ENCODE measurements at regions not wholly inside any gene's neighbourhood (a gene's known extent, or its start where the extent isn't known, plus 50 kb on each side); places are given as distances from the start of the nearest gene placed in this dataset.

DNA sequence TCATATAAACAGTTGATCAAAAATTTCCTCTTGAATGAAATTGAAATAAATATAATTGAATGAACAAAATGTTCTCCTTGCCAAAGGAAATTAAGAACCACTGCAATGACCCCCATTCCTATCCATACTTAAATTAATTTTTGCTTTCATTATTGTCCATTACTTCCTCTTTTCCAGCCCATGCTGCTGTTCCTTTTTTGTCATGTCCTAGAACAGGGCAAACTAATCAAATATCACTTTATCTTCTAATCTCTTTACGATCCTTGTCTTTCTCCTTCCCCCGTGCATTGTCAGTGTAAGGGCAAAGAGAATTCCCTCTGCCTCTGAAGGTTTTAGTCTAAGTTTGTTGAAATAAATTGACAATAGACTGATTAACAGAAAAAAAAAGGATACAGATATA, 203.0 kb downstream of the CENPC start:
- TF ChIP-seq EZH2phosphoT487 (conservative IDR thresholded peaks at IDR 0.05; ENCODE audit: low read length): no peak
- TF ChIP-seq, protein P1, sequence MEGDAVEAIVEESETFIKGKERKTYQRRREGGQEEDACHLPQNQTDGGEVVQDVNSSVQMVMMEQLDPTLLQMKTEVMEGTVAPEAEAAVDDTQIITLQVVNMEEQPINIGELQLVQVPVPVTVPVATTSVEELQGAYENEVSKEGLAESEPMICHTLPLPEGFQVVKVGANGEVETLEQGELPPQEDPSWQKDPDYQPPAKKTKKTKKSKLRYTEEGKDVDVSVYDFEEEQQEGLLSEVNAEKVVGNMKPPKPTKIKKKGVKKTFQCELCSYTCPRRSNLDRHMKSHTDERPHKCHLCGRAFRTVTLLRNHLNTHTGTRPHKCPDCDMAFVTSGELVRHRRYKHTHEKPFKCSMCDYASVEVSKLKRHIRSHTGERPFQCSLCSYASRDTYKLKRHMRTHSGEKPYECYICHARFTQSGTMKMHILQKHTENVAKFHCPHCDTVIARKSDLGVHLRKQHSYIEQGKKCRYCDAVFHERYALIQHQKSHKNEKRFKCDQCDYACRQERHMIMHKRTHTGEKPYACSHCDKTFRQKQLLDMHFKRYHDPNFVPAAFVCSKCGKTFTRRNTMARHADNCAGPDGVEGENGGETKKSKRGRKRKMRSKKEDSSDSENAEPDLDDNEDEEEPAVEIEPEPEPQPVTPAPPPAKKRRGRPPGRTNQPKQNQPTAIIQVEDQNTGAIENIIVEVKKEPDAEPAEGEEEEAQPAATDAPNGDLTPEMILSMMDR (IDR thresholded peaks at IDR 0.05; ENCODE audit: insufficient read depth, low read length, poor library complexity, severe bottlenecking): no peak
- Histone ChIP-seq H4K20me1 (ENCODE audit: low read depth, low read length) (no peaks in the 10 kb centered on the region), H2AFZ (ENCODE audit: low read depth, low read length, severe bottlenecking) (no peak overlapping the region), H3K9me2 (replicated peaks; ENCODE audit: insufficient read depth, low read length) (no peaks in the 10 kb centered on the region), H3K4me3 (ENCODE audit: insufficient read depth, low read length, poor library complexity, severe bottlenecking) (no peak overlapping the region), H3K9me3 (ENCODE audit: insufficient read depth, low read length) (no peaks in the 10 kb centered on the region), H3K27me3 (ENCODE audit: low read length) (no peaks in the 10 kb centered on the region), H3K27ac (ENCODE audit: low read depth, low read length) (no peak overlapping the region), H3K79me2 (ENCODE audit: insufficient read depth, low read length) (no peaks in the 10 kb centered on the region), H3F3A (ENCODE audit: insufficient read depth) (no peaks in the 10 kb centered on the region), H3K9ac (ENCODE audit: low read length) (no peak overlapping the region), H3K4me2 (ENCODE audit: low read depth, low read length, poor library complexity, severe bottlenecking) (no peak overlapping the region), H3K36me3 (ENCODE audit: low read length) (no peaks in the 10 kb centered on the region)

DNA sequence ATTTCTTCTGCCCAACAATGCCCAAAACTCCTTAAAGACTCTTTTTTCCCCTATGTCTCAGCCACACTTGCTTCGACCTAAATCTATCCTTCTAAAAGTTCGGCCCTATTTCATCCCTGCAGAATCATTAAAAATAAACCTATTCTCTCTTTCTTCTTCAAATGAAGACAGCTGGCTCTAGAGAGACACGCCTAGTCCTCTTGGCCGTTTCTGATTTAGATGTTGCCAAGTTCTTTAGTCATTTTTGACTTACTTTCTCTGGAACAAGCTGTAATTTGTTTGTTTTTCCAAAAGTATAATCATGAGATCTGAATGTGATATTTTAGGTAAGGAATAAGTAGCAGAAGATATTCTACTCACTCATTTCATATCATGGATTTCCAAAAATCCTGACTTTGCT, 211.6 kb downstream of the CENPC start:
- TF ChIP-seq EZH2phosphoT487 (conservative IDR thresholded peaks at IDR 0.05; ENCODE audit: low read length): no peak
- TF ChIP-seq, protein P1 (IDR thresholded peaks at IDR 0.05; ENCODE audit: insufficient read depth, low read length, poor library complexity, severe bottlenecking): no peak
- no peaks in the 10 kb centered on the region for H4K20me1 ChIP-seq (ENCODE audit: low read depth, low read length)
- no peak overlapping the region for H2AFZ ChIP-seq (ENCODE audit: low read depth, low read length, severe bottlenecking)
- H3K79me2 ChIP-seq (ENCODE audit: insufficient read depth, low read length): no peaks in the 10 kb centered on the region
- no peak overlapping the region for H3K4me3 ChIP-seq (ENCODE audit: insufficient read depth, low read length, poor library complexity, severe bottlenecking)
- no peaks in the 10 kb centered on the region for H3K27me3 ChIP-seq (ENCODE audit: low read length)
- H3K4me2 ChIP-seq (ENCODE audit: low read depth, low read length, poor library complexity, severe bottlenecking): no peak overlapping the region
- H3K36me3 ChIP-seq (ENCODE audit: low read length): no peaks in the 10 kb centered on the region
- no peaks in the 10 kb centered on the region for H3K9me3 ChIP-seq (ENCODE audit: insufficient read depth, low read length)
- no peak overlapping the region for H3K27ac ChIP-seq (ENCODE audit: low read depth, low read length)
- no peaks in the 10 kb centered on the region for H3F3A ChIP-seq (ENCODE audit: insufficient read depth)
- no peak overlapping the region for H3K9ac ChIP-seq (ENCODE audit: low read length)
- no peaks in the 10 kb centered on the region for H3K9me2 ChIP-seq (replicated peaks; ENCODE audit: insufficient read depth, low read length)

DNA sequence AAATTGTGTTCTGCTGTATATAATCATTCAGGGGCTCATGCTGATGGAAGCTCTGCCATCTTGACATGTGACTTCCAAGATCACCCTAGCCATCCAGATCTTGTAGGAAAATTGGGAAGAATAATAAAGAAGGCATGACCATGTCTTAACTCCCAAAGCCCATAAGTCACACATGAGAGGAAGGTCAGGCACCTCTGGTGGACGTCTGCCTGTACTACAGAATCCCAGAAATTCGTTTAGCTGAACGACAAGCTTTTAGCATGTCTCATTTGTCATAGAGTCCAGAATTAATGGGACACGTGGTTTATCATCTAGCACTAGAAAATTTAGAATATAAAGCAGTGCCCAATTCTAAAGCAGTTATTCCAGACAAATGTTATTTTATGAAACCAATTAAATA, 212.7 kb downstream of the CENPC start:
- no peak overlapping the region for H2AFZ ChIP-seq (ENCODE audit: low read depth, low read length, severe bottlenecking)
- H3K9me3 ChIP-seq (ENCODE audit: insufficient read depth, low read length): no peaks in the 10 kb centered on the region
- no peak overlapping the region for H3K9ac ChIP-seq (ENCODE audit: low read length)
- H3K4me2 ChIP-seq (ENCODE audit: low read depth, low read length, poor library complexity, severe bottlenecking): no peak overlapping the region
- no peak overlapping the region for H3K4me3 ChIP-seq (ENCODE audit: insufficient read depth, low read length, poor library complexity, severe bottlenecking)
- no peaks in the 10 kb centered on the region for H3K79me2 ChIP-seq (ENCODE audit: insufficient read depth, low read length)
- H3K36me3 ChIP-seq (ENCODE audit: low read length): no peaks in the 10 kb centered on the region
- TF ChIP-seq, protein P1 (IDR thresholded peaks at IDR 0.05; ENCODE audit: insufficient read depth, low read length, poor library complexity, severe bottlenecking): no peak
- TF ChIP-seq EZH2phosphoT487 (conservative IDR thresholded peaks at IDR 0.05; ENCODE audit: low read length): no peak
- H4K20me1 ChIP-seq (ENCODE audit: low read depth, low read length): no peaks in the 10 kb centered on the region
- no peaks in the 10 kb centered on the region for H3K9me2 ChIP-seq (replicated peaks; ENCODE audit: insufficient read depth, low read length)
- no peak overlapping the region for H3K27ac ChIP-seq (ENCODE audit: low read depth, low read length)
- H3K27me3 ChIP-seq (ENCODE audit: low read length): no peaks in the 10 kb centered on the region
- H3F3A ChIP-seq (ENCODE audit: insufficient read depth): no peaks in the 10 kb centered on the region

Measured in SU-DHL-6 (cell line).